HL-60 (cell line): ENCODE measurements at regions not wholly inside any gene's neighbourhood (a gene's known extent, or its start where the extent isn't known, plus 50 kb on each side); places are given as distances from the start of the nearest gene placed in this dataset.

ENCODE experiments used
- GABPA ChIP-seq: IDR thresholded peaks from 2 replicates; pipeline ENCODE4 v1.6.1; 2012; ENCODE audit warnings: low read depth
- POLR2AphosphoS5 ChIP-seq: IDR thresholded peaks from 2 replicates; pipeline ENCODE4 v1.6.1; 2012; ENCODE audit warnings: low read depth
- SPI1 ChIP-seq: IDR thresholded peaks from 2 replicates; pipeline ENCODE4 v1.6.1; 2012; ENCODE audit warnings: low read depth, mild to moderate bottlenecking, borderline replicate concordance
- TF ChIP-seq, protein P1 (sequence below): IDR thresholded peaks from one replicate; pipeline ENCODE4 v1.5.1; 2011; ENCODE audit warnings: low read length, control low read depth, inconsistent platforms; ENCODE audit not compliant: insufficient read depth
- TF ChIP-seq, protein P2 (sequence below): IDR thresholded peaks from 2 replicates; pipeline ENCODE4 v1.6.1; 2012; ENCODE audit warnings: low read depth; ENCODE audit not compliant: insufficient replicate concordance

DNA sequence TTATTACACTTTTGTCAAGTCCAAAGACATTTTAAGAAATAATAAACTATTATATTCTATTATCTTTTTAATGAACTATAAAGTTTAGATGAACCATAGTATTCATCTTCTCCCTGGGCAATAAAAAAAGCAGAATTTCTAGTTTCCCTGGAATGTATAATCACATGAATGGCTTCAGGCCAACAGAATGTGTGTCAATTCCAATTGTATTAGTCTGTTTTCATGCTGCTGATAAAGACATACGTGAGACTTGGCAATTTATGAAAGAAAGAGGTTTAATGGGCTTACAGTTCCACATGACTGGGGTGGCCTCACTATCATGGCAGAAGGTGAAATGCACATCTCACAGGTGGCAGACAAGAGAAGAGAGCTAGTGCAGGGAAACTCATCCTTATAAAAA lies 70.7 kb upstream of the ANXA10 start:
- TF ChIP-seq POLR2AphosphoS5 = no peak
- TF ChIP-seq, protein P1, sequence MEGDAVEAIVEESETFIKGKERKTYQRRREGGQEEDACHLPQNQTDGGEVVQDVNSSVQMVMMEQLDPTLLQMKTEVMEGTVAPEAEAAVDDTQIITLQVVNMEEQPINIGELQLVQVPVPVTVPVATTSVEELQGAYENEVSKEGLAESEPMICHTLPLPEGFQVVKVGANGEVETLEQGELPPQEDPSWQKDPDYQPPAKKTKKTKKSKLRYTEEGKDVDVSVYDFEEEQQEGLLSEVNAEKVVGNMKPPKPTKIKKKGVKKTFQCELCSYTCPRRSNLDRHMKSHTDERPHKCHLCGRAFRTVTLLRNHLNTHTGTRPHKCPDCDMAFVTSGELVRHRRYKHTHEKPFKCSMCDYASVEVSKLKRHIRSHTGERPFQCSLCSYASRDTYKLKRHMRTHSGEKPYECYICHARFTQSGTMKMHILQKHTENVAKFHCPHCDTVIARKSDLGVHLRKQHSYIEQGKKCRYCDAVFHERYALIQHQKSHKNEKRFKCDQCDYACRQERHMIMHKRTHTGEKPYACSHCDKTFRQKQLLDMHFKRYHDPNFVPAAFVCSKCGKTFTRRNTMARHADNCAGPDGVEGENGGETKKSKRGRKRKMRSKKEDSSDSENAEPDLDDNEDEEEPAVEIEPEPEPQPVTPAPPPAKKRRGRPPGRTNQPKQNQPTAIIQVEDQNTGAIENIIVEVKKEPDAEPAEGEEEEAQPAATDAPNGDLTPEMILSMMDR = no peak
- no peak for TF ChIP-seq GABPA
- TF ChIP-seq, protein P2, sequence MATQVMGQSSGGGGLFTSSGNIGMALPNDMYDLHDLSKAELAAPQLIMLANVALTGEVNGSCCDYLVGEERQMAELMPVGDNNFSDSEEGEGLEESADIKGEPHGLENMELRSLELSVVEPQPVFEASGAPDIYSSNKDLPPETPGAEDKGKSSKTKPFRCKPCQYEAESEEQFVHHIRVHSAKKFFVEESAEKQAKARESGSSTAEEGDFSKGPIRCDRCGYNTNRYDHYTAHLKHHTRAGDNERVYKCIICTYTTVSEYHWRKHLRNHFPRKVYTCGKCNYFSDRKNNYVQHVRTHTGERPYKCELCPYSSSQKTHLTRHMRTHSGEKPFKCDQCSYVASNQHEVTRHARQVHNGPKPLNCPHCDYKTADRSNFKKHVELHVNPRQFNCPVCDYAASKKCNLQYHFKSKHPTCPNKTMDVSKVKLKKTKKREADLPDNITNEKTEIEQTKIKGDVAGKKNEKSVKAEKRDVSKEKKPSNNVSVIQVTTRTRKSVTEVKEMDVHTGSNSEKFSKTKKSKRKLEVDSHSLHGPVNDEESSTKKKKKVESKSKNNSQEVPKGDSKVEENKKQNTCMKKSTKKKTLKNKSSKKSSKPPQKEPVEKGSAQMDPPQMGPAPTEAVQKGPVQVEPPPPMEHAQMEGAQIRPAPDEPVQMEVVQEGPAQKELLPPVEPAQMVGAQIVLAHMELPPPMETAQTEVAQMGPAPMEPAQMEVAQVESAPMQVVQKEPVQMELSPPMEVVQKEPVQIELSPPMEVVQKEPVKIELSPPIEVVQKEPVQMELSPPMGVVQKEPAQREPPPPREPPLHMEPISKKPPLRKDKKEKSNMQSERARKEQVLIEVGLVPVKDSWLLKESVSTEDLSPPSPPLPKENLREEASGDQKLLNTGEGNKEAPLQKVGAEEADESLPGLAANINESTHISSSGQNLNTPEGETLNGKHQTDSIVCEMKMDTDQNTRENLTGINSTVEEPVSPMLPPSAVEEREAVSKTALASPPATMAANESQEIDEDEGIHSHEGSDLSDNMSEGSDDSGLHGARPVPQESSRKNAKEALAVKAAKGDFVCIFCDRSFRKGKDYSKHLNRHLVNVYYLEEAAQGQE = no peak
- TF ChIP-seq SPI1 = no peak
